ENCODE measurements at regions not wholly inside any gene's neighbourhood (a gene's known extent, or its start where the extent isn't known, plus 50 kb on each side); places are given as distances from the start of the nearest gene placed in this dataset.

GRCh38 chr2:235115521-235115920 is 163.7 kb downstream of the SH3BP4 start:
- H3K36me3 ChIP-seq (ENCODE audit: control insufficient read depth, insufficient read depth, low read length), result no peaks in the 10 kb centered on the region
- Mint-ChIP-seq H3K27me3 (ENCODE audit: insufficient read depth, unreplicated experiment) (peaks cover 2% of the 10 kb centered on the region), H3K4me1 (ENCODE audit: low read depth, unreplicated experiment) (no peaks in the 10 kb centered on the region), H3K27ac (ENCODE audit: unreplicated experiment) (no peak overlapping the region), H3K36me3 (ENCODE audit: insufficient read depth, unreplicated experiment) (no peaks in the 10 kb centered on the region), H3K9me3 (ENCODE audit: unreplicated experiment) (no peaks in the 10 kb centered on the region), H3K4me3 (ENCODE audit: unreplicated experiment) (no peak overlapping the region)
- no peaks in the 10 kb centered on the region for H3K27me3 ChIP-seq (replicated peaks; ENCODE audit: control insufficient read depth, insufficient read depth, low read length)
- H3K4me1 ChIP-seq, result no peaks in the 10 kb centered on the region
- ChIA-PET POLR2A (no interaction called here), CTCF (no interaction called here)
- TF ChIP-seq CTCF (IDR thresholded peaks at IDR 0.05; ENCODE audit: insufficient read depth in 1 of 2, low read depth in 1 of 2, low read length in 1 of 2, severe bottlenecking in 1 of 2, unreplicated experiment in 1 of 2), result no peak
- H3K4me3 ChIP-seq (ENCODE audit: low read depth, low read length), result no peak overlapping the region
- DNase-seq, result no peak
- intact Hi-C loops (cut with micrococcal nuclease; ENCODE audit: unreplicated experiment), result no loop called here
- no TSS peak for BruUV-seq (replicated peaks)
- no peaks in the 10 kb centered on the region for H3K9me3 ChIP-seq

- Mint-ChIP-seq H3K4me1 (ENCODE audit: low read depth, unreplicated experiment) (no peaks in the 10 kb centered on the region), H3K27me3 (ENCODE audit: insufficient read depth, unreplicated experiment) (peaks cover 2% of the 10 kb centered on the region), H3K27ac (ENCODE audit: unreplicated experiment) (no peak overlapping the region), H3K36me3 (ENCODE audit: insufficient read depth, unreplicated experiment) (no peaks in the 10 kb centered on the region), H3K9me3 (ENCODE audit: unreplicated experiment) (no peaks in the 10 kb centered on the region), H3K4me3 (ENCODE audit: unreplicated experiment) (no peak overlapping the region)
- Histone ChIP-seq H3K4me3 (ENCODE audit: low read depth, low read length) (no peak overlapping the region), H3K36me3 (ENCODE audit: control insufficient read depth, insufficient read depth, low read length) (no peaks in the 10 kb centered on the region), H3K27me3 (replicated peaks; ENCODE audit: control insufficient read depth, insufficient read depth, low read length) (no peaks in the 10 kb centered on the region), H3K4me1 (no peaks in the 10 kb centered on the region), H3K9me3 (no peaks in the 10 kb centered on the region)
- intact Hi-C loops (cut with micrococcal nuclease; ENCODE audit: unreplicated experiment), result loop anchor here (1.0 kb wide), 1 partner anchor 567 kb away; no protein-coding TSS in a partner anchor
- POLR2A ChIA-PET, result no interaction called here
- CTCF ChIA-PET, result interaction anchor here (0.7 to 1.2 kb wide), 4 partner anchors 10 to 566 kb away, joined by 3 to 7 read pairs (median 3); no protein-coding TSS in a partner anchor
- TF ChIP-seq CTCF (IDR thresholded peaks at IDR 0.05; ENCODE audit: insufficient read depth in 1 of 2, low read depth in 1 of 2, low read length in 1 of 2, severe bottlenecking in 1 of 2, unreplicated experiment in 1 of 2), result peak; percentile 39 to 46
- no TSS peak for BruUV-seq (replicated peaks)
- DNase-seq, result peak in 1 of 2 experiments; percentile 20
These were observed 165.2 kb downstream of the SH3BP4 start for GRCh38 chr2:235116885-235117492.

GRCh38 chr2:235126768-235127167 is 175.0 kb downstream of the SH3BP4 start:
- Mint-ChIP-seq H3K27me3 (ENCODE audit: insufficient read depth, unreplicated experiment) (peaks cover 8% of the 10 kb centered on the region), H3K36me3 (ENCODE audit: insufficient read depth, unreplicated experiment) (no peaks in the 10 kb centered on the region), H3K9me3 (ENCODE audit: unreplicated experiment) (no peaks in the 10 kb centered on the region), H3K4me3 (ENCODE audit: unreplicated experiment) (no peak overlapping the region), H3K4me1 (ENCODE audit: low read depth, unreplicated experiment) (no peaks in the 10 kb centered on the region), H3K27ac (ENCODE audit: unreplicated experiment) (no peak overlapping the region)
- no peak overlapping the region for H3K4me3 ChIP-seq (ENCODE audit: low read depth, low read length)
- ChIA-PET POLR2A (no interaction called here), CTCF (no interaction called here)
- no peak for TF ChIP-seq CTCF (IDR thresholded peaks at IDR 0.05; ENCODE audit: insufficient read depth in 1 of 2, low read depth in 1 of 2, low read length in 1 of 2, severe bottlenecking in 1 of 2, unreplicated experiment in 1 of 2)
- DNase-seq, result no peak
- BruUV-seq (replicated peaks), result no TSS peak
- H3K4me1 ChIP-seq, result no peaks in the 10 kb centered on the region
- H3K27me3 ChIP-seq (replicated peaks; ENCODE audit: control insufficient read depth, insufficient read depth, low read length), result no peaks in the 10 kb centered on the region
- intact Hi-C loops (cut with micrococcal nuclease; ENCODE audit: unreplicated experiment), result no loop called here
- no peaks in the 10 kb centered on the region for H3K36me3 ChIP-seq (ENCODE audit: control insufficient read depth, insufficient read depth, low read length)
- H3K9me3 ChIP-seq, result no peaks in the 10 kb centered on the region
